H9 (cell line): ENCODE measurements at regions not wholly inside any gene's neighbourhood (a gene's known extent, or its start where the extent isn't known, plus 50 kb on each side); places are given as distances from the start of the nearest gene placed in this dataset.
A peak's percentile ranks its signal among the peaks of the same experiment; 100 is the strongest.

ENCODE experiments used
- DNase-seq: peaks from one replicate; pipeline ENCODE4 v3.0.0-alpha.2; 2017
- H2AFZ ChIP-seq: one replicate; pipeline ENCODE4 v1.6.1; 2013; ENCODE audit warnings: mild to moderate bottlenecking, low read length, control low read depth, moderate library complexity
- H2AK5ac ChIP-seq: 2 replicates; pipeline ENCODE4 v1.6.1; 2013; ENCODE audit warnings: low read length, control low read depth, mixed read lengths; ENCODE audit not compliant: insufficient read length
- H2BK120ac ChIP-seq: one replicate; pipeline ENCODE4 v1.6.1; 2013; ENCODE audit warnings: low read depth, mild to moderate bottlenecking, low read length, control low read depth, inconsistent platforms; ENCODE audit not compliant: poor library complexity, severe bottlenecking
- H2BK12ac ChIP-seq: 2 replicates; pipeline ENCODE4 v1.6.1; 2013; ENCODE audit warnings: low read length, control low read depth, mixed read lengths, low read depth; ENCODE audit not compliant: insufficient read length
- H2BK15ac ChIP-seq: 2 replicates; pipeline ENCODE4 v1.6.1; 2013; ENCODE audit warnings: low read depth, low read length, control low read depth
- H2BK20ac ChIP-seq: one replicate; pipeline ENCODE4 v1.6.1; 2013; ENCODE audit warnings: low read depth, mild to moderate bottlenecking, low read length, control low read depth, inconsistent platforms; ENCODE audit not compliant: poor library complexity, severe bottlenecking
- H2BK5ac ChIP-seq: 2 replicates; pipeline ENCODE4 v1.6.1; 2013; ENCODE audit warnings: low read length, control low read depth, mixed read lengths; ENCODE audit not compliant: insufficient read length
- H3K14ac ChIP-seq: 2 replicates; pipeline ENCODE4 v1.6.1; 2013; ENCODE audit warnings: low read length, control low read depth; ENCODE audit not compliant: insufficient read depth
- H3K18ac ChIP-seq: 2 replicates; pipeline ENCODE4 v1.6.1; 2013; ENCODE audit warnings: low read depth, mild to moderate bottlenecking, mixed read lengths, low read length, control low read depth; ENCODE audit not compliant: insufficient read length
- H3K23ac ChIP-seq: 2 replicates; pipeline ENCODE4 v1.6.1; 2013; ENCODE audit warnings: low read length, control low read depth, mixed read lengths, low read depth; ENCODE audit not compliant: insufficient read length
- H3K23me2 ChIP-seq: 2 replicates; pipeline ENCODE4 v1.6.1; 2013; ENCODE audit warnings: low read depth, mild to moderate bottlenecking, mixed read lengths, low read length, control low read depth; ENCODE audit not compliant: insufficient read length, poor library complexity, severe bottlenecking
- H3K27ac ChIP-seq: 2 replicates; pipeline ENCODE4 v1.5.1; 2013; ENCODE audit warnings: low read length, control low read depth, mixed read lengths, low read depth; ENCODE audit not compliant: insufficient read length
- H3K27me3 ChIP-seq: 2 replicates; pipeline ENCODE4 v1.6.1; 2013; ENCODE audit warnings: low read length, control low read depth, inconsistent platforms; ENCODE audit not compliant: insufficient read depth
- H3K4ac ChIP-seq: 2 replicates; pipeline ENCODE4 v1.6.1; 2013; ENCODE audit warnings: low read depth, mild to moderate bottlenecking, control low read depth, inconsistent platforms, low read length, moderate library complexity
- H3K4me1 ChIP-seq: 2 replicates; pipeline ENCODE4 v1.6.1; 2013; ENCODE audit warnings: low read length, control low read depth, inconsistent platforms; ENCODE audit not compliant: insufficient read depth
- H3K4me2 ChIP-seq: 2 replicates; pipeline ENCODE4 v1.6.1; 2013; ENCODE audit warnings: low read length, control low read depth, mixed read lengths; ENCODE audit not compliant: insufficient read length, insufficient read depth
- H3K56ac ChIP-seq: 2 replicates; pipeline ENCODE4 v1.6.1; 2013; ENCODE audit warnings: low read depth, mild to moderate bottlenecking, mixed read lengths, low read length, control low read depth; ENCODE audit not compliant: insufficient read length
- H3K79me1 ChIP-seq: 2 replicates; pipeline ENCODE4 v1.6.1; 2013; ENCODE audit warnings: low read depth, mild to moderate bottlenecking, moderate library complexity, low read length, control low read depth, inconsistent platforms; ENCODE audit not compliant: insufficient read depth, poor library complexity, severe bottlenecking
- H3K79me2 ChIP-seq: 2 replicates; pipeline ENCODE4 v1.6.1; 2013; ENCODE audit warnings: low read length, control low read depth, inconsistent platforms; ENCODE audit not compliant: insufficient read depth
- H3K9ac ChIP-seq: 2 replicates; pipeline ENCODE4 v1.6.1; 2013; ENCODE audit warnings: low read length, control low read depth, mixed read lengths; ENCODE audit not compliant: insufficient read length; ENCODE audit errors: extremely low read depth
- H3K9me3 ChIP-seq: one replicate; pipeline ENCODE4 v1.6.1; 2013; ENCODE audit warnings: low read depth, low read length, inconsistent platforms; ENCODE audit not compliant: control insufficient read depth
- H3T11ph ChIP-seq: one replicate; pipeline ENCODE4 v1.6.1; 2013; ENCODE audit warnings: mild to moderate bottlenecking, low read length, control low read depth, inconsistent platforms
- H4K20me1 ChIP-seq: one replicate; pipeline ENCODE4 v1.6.1; 2013; ENCODE audit not compliant: control insufficient read depth, insufficient read length, insufficient read depth
- H4K5ac ChIP-seq: 2 replicates; pipeline ENCODE4 v1.6.1; 2013; ENCODE audit warnings: low read depth, mild to moderate bottlenecking, mixed read lengths, low read length, control low read depth; ENCODE audit not compliant: insufficient read length
- H4K8ac ChIP-seq: replicated peaks from 2 replicates; pipeline ENCODE4 v1.6.1; 2013; ENCODE audit warnings: low read length, control low read depth, mixed read lengths, low read depth; ENCODE audit not compliant: insufficient read length
- H4K91ac ChIP-seq: 2 replicates; pipeline ENCODE4 v1.6.1; 2013; ENCODE audit warnings: low read depth, mild to moderate bottlenecking, moderate library complexity, mixed read lengths, low read length, control low read depth; ENCODE audit not compliant: insufficient read length
- H3K27ac Mint-ChIP-seq, 3 experiments: 2 replicates in 2 of 3; 3 replicates in 1 of 3; pipeline ENCODE4 v1.8.0; 2020 to 2021; ENCODE audit warnings: mixed read lengths in 3 of 3, mild to moderate bottlenecking in 1 of 3, moderate library complexity in 1 of 3
- H3K27me3 Mint-ChIP-seq: 2 replicates; pipeline ENCODE4 v1.8.0; 2021; ENCODE audit warnings: low read depth, mild to moderate bottlenecking, moderate library complexity, mixed read lengths
- H3K36me3 Mint-ChIP-seq, 3 experiments: 2 replicates in 2 of 3; 3 replicates in 1 of 3; pipeline ENCODE4 v1.8.0; 2020 to 2021; ENCODE audit warnings: low read depth in 3 of 3, mixed read lengths in 3 of 3; ENCODE audit not compliant: insufficient read depth in 1 of 3
- H3K4me1 Mint-ChIP-seq, 2 experiments: 2 replicates each; pipeline ENCODE4 v1.8.0; 2020; ENCODE audit warnings: mixed read lengths in 2 of 2
- H3K4me3 Mint-ChIP-seq, 2 experiments: 2 replicates in 1 of 2; 3 replicates in 1 of 2; pipeline ENCODE4 v1.8.0; 2020 to 2021; ENCODE audit warnings: mild to moderate bottlenecking in 2 of 2, mixed read lengths in 2 of 2, moderate library complexity in 1 of 2
- H3K9me3 Mint-ChIP-seq, 2 experiments: 2 replicates in 1 of 2; 3 replicates in 1 of 2; pipeline ENCODE4 v1.8.0; 2020; ENCODE audit warnings: mild to moderate bottlenecking in 2 of 2, mixed read lengths in 2 of 2, moderate library complexity in 1 of 2
- CTCF ChIP-seq: fragments of 200-600 bp; sonication (generic); conservative IDR thresholded peaks from 3 replicates; pipeline ENCODE4 v1.8.0; 2021; ENCODE audit warnings: antibody characterized with exemption, mild to moderate bottlenecking
- WGBS: extraction: QIAGEN DNeasy Blood & Tissue Kit; methylation state at CpG from one replicate; pipeline ENCODE4 v1.1.7; 2013; ENCODE audit warnings: missing lambda C conversion rate, low lambda C conversion rate, mixed read lengths; ENCODE audit not compliant: insufficient read length; ENCODE audit errors: extremely low coverage; 5-methylcytosine and 5-hydroxymethylcytosine counted together

GRCh38 chr6:170134031-170134470 lies 156.8 kb downstream of the DLL1 start:
- Histone ChIP-seq H3K27ac (no peak overlapping the region), H3K4me1 (no peaks in the 10 kb centered on the region), H3K9ac (no peak overlapping the region), H3K27me3 (no peaks in the 10 kb centered on the region), H3K56ac (no peak overlapping the region), H3K79me2 (no peaks in the 10 kb centered on the region), H3K18ac (no peak overlapping the region), H2AFZ (no peak overlapping the region), H2BK120ac (no peak overlapping the region), H4K8ac (no peak overlapping the region), H3K4me2 (no peak overlapping the region), H3T11ph (no peak overlapping the region), H2AK5ac (no peak overlapping the region), H3K79me1 (no peaks in the 10 kb centered on the region), H3K23ac (no peak overlapping the region), H2BK5ac (no peak overlapping the region), H4K91ac (no peak overlapping the region), H3K23me2 (no peaks in the 10 kb centered on the region), H2BK12ac (no peak overlapping the region), H4K5ac (no peak overlapping the region), H2BK20ac (no peak overlapping the region), H2BK15ac (no peak overlapping the region), H3K4ac (no peak overlapping the region), H4K20me1 (no peaks in the 10 kb centered on the region), H3K9me3 (no peaks in the 10 kb centered on the region), H3K14ac (no peak overlapping the region)
- Mint-ChIP-seq H3K4me3 (no peak overlapping the region), H3K27ac (peak overlapping the region in 1 of 3 experiments; percentile 77; a peak in 1 of 7 replicates), H3K36me3 (peaks cover 5 to 24% (median 11%) of the 10 kb centered on the region in 3 experiments), H3K27me3 (peaks cover 15% of the 10 kb centered on the region), H3K9me3 (peaks cover 20 to 30% of the 10 kb centered on the region in 2 experiments), H3K4me1 (peaks cover 0 to 5% of the 10 kb centered on the region in 2 experiments; a peak in 3 of 4 replicates)
- WGBS = no CpG with 5 or more reads among the region's 17 CpGs
- DNase-seq = no peak
- no peak for TF ChIP-seq CTCF
